GM18873 (cell line): ENCODE measurements at regions not wholly inside any gene's neighbourhood (a gene's known extent, or its start where the extent isn't known, plus 50 kb on each side); places are given as distances from the start of the nearest gene placed in this dataset.

Experiments used
- ATAC-seq: cut with Tn5 transposase; IDR thresholded peaks from one replicate; pipeline ENCODE4 v1.9.1; 2021; ENCODE audit warnings: mild to moderate bottlenecking, moderate library complexity, moderate number of reproducible peaks; ENCODE audit not compliant: unreplicated experiment, low FRiP score

GRCh38 chr4:152101556-152102435 is 341.0 kb upstream of the GATB start:
- no peak for ATAC-seq

- peak; percentile 46 for ATAC-seq
Measured at GRCh38 chr4:152100379-152101201, 339.8 kb upstream of the GATB start.

GRCh38 chr4:152099981-152100378 is 339.2 kb upstream of the GATB start:
- ATAC-seq, result no peak

- no peak for ATAC-seq
Measured at GRCh38 chr4:152099555-152099954, 338.7 kb upstream of the GATB start.

GRCh38 chr4:152099061-152099425 is 338.2 kb upstream of the GATB start:
- ATAC-seq, result no peak

GRCh38 chr4:152098365-152099060 is 337.7 kb upstream of the GATB start:
- no peak for ATAC-seq

GRCh38 chr4:152097371-152097770 is 336.6 kb upstream of the GATB start:
- ATAC-seq, result no peak

- ATAC-seq, result no peak
Measured at GRCh38 chr4:152095701-152096070, 334.9 kb upstream of the GATB start.

GRCh38 chr4:152094970-152095700 is 334.3 kb upstream of the GATB start:
- no peak for ATAC-seq

- no peak for ATAC-seq
Measured at GRCh38 chr4:152091405-152091804, 330.6 kb upstream of the GATB start.

- no peak for ATAC-seq
Measured at GRCh38 chr4:152090543-152090942, 329.7 kb upstream of the GATB start.

GRCh38 chr4:152089584-152089983 is 328.8 kb upstream of the GATB start:
- no peak for ATAC-seq

GRCh38 chr4:152087335-152087734 is 326.5 kb upstream of the GATB start:
- no peak for ATAC-seq

- no peak for ATAC-seq
Measured at GRCh38 chr4:152085657-152086056, 324.9 kb upstream of the GATB start.

- ATAC-seq, result no peak
Measured at GRCh38 chr4:152083338-152083737, 322.5 kb upstream of the GATB start.

- peak; percentile 87 for ATAC-seq
Measured at GRCh38 chr4:152081024-152081423, 320.2 kb upstream of the GATB start.

GRCh38 chr4:152079543-152080293 is 318.9 kb upstream of the GATB start:
- no peak for ATAC-seq

- ATAC-seq, result no peak
Measured at GRCh38 chr4:152079079-152079478, 318.3 kb upstream of the GATB start.

GRCh38 chr4:152077582-152077981 is 316.8 kb upstream of the GATB start:
- no peak for ATAC-seq
